Adrenal gland (tissue), 5 donors: ENCODE measurements at regions not wholly inside any gene's neighbourhood (a gene's known extent, or its start where the extent isn't known, plus 50 kb on each side); places are given as distances from the start of the nearest gene placed in this dataset.

Source experiments
- CTCF ChIP-seq, 6 experiments: fragments of 450-650 bp in 4 of 6; fragments of 200-600 bp in 2 of 6; sonication (generic) in 1 of 6; IDR thresholded peaks; 1 replicate in 5 of 6; 2 replicates in 1 of 6; pipeline versions ENCODE4 v1.5.1 to v1.8.0; 2016 to 2021; ENCODE audit warnings: antibody characterized with exemption in 6 of 6, mild to moderate bottlenecking in 2 of 6, moderate library complexity in 1 of 6
- POLR2A ChIP-seq, 2 donors: fragments of 450-650 bp; IDR thresholded peaks; one replicate each; pipeline ENCODE4 v1.6.1; 2017; ENCODE audit warnings: antibody characterized with exemption in 2 of 2, mild to moderate bottlenecking in 2 of 2, moderate library complexity in 1 of 2
- donor health status: DM: no; HTN: no; CAD: no.

DNA sequence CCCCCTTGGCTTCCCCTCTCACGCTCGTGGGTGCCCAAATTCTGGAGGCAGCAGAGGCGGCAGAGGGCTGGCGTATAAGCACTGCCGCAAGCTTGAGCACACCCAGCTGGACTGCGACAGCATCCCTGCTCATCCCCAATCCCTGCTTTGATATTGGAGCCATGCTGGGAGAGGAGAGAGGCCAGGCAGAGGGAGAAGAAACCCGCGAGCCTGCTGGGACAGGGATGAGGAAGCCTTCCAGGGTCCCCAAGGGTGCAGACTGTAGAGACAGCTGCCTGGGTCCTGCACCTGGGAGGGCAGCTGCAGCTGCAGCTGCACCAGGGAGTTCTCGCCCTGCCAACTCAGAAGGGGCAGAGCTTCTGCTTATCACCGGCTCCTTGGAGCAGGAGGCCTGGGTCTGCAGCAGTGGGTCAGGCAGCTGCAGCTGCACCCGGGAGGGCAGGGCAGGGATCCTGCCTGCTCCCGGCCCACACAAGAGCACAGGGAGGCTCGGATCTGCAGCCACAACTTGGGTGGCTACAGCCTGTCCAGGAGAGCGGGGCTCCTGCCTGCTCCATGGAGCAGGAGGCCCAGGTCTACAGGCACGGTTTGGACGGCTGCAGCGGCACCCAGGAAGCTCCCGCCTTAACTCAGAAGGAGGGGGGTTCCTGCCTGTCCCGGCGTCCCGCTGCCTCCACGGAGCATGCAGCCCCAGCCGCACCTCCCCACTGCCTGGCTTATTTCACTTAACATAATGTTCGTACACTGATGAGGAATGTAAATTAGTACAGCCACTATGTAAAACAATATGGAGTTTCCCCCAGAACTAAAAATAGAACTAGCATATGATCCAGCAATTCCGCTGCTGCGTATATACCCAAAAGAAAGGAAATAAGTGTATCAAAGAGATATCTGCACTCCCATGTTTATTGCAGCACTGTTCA, 60.4 kb upstream of the SGPP1 start:
- TF ChIP-seq POLR2A (IDR thresholded peaks at IDR 0.05) (no peak), CTCF (IDR thresholded peaks at IDR 0.05) (no peak)
